KBM-7 (cell line): ENCODE measurements at regions not wholly inside any gene's neighbourhood (a gene's known extent, or its start where the extent isn't known, plus 50 kb on each side); places are given as distances from the start of the nearest gene placed in this dataset.
"Not testable (repeated sequence)": the region's sequence is repeated elsewhere in the genome, so short reads cannot be mapped to it uniquely, and the experiment has no call there.

Experiments used
- DNase-seq: peaks from one replicate; pipeline ENCODE4 v3.0.0-alpha.2; 2015
- in situ Hi-C: fragments of 300-500 bp; cut with MboI; formaldehyde crosslinking; loops from 2 replicates; pipeline ENCODE4 v1.14.3; 2020; ENCODE audit warnings: low sequenced_read_pairs, low pct_unique_long_range_greater_than_20kb, mixed read lengths

DNA sequence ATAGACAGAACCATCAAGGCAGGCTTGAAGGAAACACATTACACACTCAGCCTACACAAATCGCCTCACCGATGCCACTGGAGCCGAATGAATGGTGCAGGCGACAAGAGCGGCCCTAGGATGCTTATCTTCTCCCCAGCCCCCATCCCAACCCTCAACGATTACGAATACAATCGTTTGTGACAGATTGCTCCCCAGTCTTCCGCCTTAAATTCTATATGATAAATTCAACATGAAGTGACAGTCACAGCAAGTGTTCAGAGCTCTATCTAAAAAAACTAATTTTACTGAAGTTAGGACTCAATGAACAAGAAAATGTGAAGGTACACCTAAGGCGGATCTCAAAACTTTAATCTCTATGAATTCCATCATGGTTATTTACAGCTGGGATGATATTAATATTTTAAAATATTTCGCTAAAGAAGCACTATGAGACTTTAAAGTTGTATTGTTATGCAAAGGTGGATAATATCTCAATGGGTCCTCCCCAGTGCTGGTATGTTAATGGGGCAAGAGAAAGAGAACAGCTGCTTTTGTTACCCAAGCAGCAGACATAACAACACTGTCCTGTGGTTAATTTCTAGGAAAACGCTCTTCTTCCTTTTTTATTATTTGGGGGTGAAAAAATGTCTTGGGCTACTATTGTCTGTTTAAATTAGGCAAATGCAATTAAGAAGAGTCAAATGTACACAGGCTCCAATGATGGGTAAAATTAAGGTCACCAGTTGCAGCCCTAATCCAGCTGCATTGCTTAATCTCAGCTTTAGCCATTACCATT, 147.6 kb upstream of the NR2F2 start:
- DNase-seq, result no peak
- in situ Hi-C loops, result no loop called here

DNA sequence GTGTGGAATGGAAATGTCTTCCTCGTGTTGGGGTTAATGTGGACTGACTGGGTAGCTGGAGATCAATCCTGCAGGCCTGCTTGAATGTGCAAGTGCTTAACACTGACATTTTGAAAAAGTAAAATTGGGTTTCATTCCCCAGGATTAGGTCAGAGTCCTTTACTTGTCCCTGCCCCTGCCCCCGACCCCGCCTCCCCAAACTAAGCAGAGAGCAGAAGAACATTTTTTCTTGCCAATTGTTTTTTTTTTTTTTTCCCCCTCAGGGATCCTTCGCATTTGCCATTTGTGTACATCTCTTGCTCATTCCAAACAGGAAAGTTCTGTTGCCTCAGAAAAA, 147.0 kb upstream of the NR2F2 start:
- in situ Hi-C loops, result no loop called here
- DNase-seq, result no peak

DNA sequence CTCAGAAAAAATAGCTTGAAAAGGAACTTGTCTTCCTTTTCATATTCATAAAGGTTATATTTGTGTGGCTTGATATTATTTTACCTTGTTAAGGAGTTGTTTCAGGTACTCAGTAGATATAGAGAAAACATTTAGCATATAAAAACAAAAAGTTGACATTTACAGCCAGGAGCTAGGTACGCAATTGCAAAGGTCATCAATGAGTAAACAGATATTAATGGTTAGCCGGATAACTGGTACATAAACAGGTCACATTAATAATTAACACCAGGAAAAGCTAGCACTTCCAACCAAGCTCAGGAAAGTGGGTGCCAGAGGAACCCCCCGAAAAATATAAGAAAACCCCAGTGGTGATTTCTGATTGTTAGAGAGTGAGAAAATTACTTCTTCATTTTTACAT, 146.6 kb upstream of the NR2F2 start:
- in situ Hi-C loops, result no loop called here
- DNase-seq, result no peak

DNA sequence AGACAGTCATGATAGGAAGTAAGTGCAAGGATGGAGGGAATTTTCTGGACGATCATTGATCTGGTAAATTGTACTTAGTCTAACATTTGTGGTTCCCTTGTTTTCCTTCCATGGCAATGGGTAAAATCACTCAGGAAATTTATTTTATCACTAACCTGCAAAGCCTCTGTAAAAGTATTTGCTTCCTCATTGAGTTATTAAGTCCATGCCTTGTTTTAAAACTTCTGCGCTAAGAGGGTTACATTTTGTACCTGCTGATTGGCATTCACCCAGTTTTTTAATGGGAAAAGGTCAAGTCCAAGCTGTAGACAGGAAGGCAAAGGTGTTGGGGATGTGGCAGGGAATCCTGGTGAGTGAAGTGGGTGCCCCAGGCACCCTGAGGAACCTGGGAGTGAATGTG, 146.2 kb upstream of the NR2F2 start:
- DNase-seq, result no peak
- in situ Hi-C loops, result no loop called here

DNA sequence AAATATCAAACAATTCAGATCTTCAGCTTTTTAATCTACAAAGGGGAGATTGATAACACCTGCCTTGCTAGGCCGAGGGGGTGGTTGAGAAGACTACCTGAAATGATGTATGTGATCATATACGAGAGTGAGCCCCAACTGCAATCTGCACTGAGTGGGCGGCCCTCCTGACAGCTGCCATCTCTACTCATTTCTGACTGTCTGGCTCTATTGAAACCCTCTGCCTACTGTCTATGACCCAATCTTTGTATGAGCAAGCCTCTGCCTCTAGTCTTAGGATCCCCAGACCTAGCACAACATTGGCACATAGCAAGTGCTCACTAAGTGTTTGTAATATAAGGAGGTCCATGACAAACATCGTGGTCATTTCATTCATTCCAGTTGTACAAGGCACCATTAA, 144.4 kb upstream of the NR2F2 start:
- in situ Hi-C loops, result no loop called here
- no peak for DNase-seq

DNA sequence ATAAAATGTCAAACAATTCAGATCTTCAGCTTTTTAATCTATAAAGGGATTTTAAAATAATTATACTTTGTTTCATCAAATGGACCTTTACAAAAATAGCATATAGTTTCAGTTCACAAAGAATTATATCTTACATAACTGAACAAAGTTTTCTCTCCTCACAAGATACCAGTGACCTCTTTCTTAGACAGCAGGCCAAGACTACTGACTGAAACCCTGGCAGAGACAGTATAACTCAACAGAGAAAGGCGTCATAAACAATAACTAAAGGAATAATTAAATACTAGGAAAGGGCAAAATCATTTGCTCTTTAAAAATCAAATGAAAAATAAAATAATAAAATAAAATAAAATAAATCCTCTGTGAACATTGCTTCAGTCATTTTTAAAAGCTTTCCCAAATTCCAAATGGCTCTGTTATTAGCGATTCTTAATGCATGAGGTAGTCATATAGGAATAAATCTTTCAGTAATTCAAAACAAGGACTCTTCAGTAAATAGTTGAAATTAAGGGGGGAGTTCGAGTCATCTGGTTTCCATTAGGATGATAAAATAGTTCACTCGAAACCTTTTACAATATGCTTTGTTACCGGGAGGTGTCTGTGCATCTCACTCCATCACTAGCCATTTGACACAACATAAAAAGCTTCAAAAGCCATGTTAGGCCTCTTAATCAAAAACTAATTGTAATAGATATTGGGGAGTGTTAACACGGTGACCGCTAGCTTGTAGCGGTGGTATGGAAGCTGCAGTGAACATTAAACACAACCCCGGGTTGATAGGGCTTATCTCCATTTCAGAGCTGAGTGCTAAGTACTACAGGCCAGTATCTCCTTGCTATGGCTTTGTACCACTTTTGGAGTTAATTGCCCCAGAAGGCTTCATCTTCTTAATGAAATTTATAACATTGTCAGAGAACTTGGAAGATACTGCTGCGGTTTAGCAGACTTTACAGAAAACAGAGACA, 142.9 kb upstream of the NR2F2 start:
- in situ Hi-C loops, result no loop called here
- no peak for DNase-seq

DNA sequence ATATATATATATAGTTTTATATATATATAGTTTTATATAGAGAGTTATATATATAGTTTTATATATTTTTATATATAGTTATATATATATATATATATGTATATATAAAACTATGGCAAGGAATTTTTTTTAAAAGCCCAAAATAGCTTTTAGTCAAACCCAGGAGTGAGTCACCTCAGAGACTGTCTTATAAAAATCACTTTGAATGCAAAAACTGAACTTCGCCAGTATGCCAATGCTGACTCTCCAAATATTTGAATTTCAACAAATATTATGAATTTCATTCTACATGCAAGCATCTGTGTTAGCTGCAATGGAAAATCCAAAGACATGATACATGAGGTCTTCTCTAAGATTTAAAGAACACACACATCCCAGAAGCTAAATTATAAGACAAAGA, 132.8 kb upstream of the NR2F2 start:
- in situ Hi-C loops, result no loop called here
- DNase-seq, result no peak

DNA sequence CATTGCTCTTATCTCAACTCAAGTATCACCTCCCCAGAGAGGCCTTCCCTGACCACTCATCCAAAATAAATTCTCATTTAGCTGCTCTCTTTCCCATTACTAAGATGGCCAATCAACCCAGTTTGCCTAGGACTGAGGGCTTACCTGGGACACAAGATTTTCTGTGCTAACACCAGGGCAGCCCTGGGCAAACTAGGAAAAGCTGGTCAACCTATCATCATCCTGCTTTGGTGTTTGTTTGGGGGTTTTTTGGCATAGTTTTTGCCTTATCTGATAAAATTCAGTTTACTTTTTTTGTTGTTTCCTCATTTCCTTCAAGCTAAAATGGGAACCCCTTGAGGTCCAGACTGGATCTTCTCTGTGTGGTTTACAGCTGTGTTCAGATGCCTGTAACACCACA, 131.4 kb upstream of the NR2F2 start:
- in situ Hi-C loops, result no loop called here
- no peak for DNase-seq

DNA sequence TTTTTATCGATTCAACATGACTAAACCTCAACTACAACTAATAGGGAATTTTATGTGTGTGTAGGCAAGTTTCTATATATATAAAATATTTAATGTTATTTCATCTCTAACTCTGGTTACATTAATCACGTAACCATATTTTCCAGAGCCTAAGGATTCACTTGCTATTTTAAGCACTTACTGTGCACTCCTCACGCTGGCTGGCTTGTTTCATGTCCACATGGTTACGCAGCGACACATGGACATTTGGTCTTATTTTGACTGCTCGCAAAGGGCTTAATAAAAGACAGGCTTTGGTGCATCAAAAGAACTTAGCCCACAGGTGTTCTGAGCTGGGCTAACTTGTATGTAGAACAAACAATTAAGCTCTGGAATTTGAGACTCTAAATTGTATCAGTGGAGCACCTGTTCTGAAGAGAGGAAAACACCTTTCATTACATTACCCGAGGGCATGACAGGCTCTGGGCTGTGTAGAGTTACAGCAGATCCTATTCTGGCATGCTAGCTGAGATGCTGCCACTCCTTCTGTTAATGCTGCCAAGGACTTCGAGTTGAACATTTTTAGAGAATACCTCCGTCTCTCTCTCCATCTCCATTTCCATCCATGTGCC, 130.0 kb upstream of the NR2F2 start:
- no peak for DNase-seq
- in situ Hi-C loops, result no loop called here

DNA sequence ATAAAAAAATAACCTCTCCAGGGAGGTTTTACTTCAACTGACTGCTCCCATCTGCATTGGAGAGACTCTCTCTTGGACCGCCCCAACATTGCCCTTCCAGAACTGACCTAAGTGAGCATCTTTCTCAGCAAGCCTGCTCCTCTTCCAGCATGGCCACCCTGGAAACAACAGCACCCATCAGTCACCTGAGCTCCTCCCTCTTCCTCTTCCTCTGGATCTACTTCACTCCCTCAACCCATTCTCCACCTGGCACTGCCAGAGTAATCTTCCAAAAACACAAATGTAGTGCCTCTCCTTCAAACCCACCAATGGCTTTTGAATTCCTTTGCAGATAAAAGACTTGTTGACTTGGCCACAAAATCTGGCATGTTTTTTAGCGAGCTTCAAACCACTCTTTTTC, 128.8 kb upstream of the NR2F2 start:
- no peak for DNase-seq
- in situ Hi-C loops, result no loop called here

DNA sequence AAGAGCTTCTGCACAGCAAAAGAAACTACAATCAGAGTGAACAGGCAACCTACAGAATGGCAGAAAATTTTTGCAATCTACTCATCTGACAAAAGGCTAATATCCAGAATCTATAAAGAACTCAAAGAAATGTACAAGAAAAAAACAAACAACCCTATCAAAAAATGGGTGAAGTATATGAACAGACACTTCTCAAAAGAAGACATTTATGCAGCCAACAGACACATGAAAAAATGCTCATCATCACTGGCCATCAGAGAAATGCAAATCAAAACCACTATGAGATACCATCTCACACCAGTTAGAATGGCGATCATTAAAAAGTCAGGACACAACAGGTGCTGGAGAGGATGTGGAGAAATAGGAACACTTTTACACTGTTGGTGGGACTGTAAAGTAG, 124.9 kb upstream of the NR2F2 start:
- DNase-seq, in situ Hi-C loops: not testable (repeated sequence)

DNA sequence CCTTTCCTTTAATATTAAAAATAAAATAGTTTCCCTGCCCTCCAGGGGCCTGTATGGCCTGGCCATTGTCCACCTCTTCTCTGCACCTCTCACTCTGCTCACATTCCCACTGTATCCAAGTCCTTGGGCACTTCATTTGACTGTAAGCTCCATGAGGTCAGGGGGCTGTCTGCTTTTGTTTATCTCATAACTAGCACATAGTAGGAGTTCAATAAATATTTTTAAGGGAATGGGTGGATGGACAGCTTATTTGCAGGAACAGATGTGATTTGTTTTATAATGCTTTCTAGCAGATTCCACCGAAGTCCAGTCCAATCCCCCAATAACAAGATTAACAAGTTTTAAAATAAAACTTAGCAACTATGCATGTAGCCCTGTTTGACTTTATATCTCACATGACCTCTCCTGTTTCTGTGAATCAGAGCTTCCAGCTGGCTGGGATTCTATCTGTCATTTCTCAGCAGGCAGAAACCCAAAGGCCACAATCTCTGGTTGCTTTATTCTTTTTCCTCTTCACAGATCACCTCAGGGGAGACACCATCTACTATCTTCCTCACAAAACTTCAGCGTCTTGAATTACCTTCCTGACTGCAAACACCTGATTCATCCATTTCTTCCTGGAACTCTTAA, 123.0 kb upstream of the NR2F2 start:
- in situ Hi-C loops, result no loop called here

DNA sequence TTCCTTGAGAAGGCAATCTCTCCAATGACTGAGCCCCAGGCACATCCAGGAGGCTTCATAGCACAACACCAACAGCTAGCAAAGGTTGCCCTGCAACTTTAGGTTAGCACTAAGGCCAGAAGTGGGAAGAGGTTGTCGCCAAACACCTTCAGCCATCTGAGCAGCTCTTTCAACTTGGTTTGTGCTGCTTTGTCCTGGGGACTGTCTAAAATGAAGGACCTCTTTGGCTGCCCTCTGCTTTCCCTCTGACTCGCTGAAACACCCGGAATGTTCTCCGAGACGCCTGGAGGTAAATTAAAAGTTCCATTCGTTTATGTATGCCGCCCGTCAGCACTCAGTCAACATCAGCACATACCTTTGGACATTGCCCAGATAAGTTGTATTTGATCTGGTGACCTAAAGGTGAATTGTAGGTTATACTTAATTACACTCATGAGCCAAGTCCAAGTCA, 121.2 kb upstream of the NR2F2 start:
- DNase-seq, result no peak
- in situ Hi-C loops, result no loop called here

More for the DNA sequence above, 123.0 kb upstream of the NR2F2 start:
- DNase-seq, result no peak

DNA sequence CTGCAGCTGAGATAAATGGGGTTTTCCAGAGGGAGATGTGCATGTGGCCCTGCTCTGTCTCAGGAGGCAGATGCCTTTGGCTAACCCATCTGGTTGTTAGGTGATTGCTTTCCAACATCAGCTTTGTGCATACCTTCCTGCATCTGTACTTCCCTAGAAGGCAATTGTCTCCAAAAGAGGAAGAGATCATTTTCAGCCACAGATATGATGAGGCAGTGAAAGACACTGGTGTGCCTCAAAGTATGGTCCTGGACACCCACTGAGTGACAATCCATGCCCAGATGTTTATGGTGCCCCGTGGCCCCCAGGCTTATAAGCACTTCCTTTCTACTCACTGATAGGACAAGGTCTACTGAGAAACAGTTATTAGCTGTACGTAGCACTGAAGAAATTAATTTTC, 117.5 kb upstream of the NR2F2 start:
- no peak for DNase-seq
- in situ Hi-C loops, result no loop called here

DNA sequence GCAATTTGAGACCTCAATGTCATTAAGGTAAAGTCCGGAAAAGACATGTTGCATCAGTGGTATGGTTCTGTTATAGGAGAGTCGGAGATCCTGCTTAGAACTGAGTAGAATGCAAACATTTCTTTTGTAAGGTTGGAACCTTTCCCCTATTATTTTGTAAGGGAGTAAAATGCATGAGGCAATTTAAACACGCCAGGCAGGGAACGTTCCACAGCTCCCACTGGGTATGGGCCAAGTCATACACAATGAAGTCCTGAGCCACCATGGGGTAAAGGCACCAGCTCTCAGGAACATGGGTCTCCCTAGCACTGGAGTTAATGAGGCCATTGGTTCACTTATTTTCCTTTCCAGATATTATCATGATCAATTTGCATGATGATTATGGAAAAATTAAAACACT, 116.6 kb upstream of the NR2F2 start:
- in situ Hi-C loops, result no loop called here
- no peak for DNase-seq

DNA sequence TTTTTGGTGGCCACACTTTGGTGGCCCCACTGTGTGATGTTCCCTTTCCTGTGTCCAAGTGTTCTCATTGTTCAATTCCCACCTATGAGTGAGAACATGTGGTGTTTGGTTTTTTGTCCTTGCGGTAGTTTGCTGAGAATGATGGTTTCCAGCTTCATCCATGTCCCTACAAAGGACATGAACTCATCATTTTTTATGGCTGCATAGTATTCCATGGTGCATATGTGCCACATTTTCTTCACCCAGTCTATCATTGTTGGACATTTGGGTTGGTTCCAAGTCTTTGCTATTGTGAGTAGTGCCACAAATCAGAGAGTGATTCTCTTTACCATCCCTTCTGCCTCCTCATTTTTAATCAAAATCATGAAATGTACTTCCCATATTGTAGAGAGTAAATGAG, 114.0 kb upstream of the NR2F2 start:
- in situ Hi-C loops, DNase-seq: not testable (repeated sequence)

DNA sequence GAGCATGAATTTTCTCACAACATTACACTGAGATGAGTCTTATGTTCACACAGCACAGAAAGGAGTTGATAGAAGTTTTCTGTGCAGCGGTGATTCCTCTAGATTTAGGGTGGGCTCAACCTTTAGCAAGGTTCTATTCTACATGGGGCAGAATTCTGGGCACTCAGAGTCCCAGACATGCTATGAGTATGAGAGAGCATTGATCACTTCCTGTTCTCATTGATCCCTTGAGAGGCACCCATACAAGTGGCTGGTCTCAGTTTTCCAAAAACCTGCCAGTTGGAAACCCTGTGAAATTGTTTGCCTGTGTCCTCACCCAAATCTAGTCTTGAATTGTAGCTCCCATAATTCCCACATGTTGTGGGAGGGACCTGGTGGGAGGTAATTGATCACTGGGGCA, 112.5 kb upstream of the NR2F2 start:
- no peak for DNase-seq
- in situ Hi-C loops, result no loop called here

DNA sequence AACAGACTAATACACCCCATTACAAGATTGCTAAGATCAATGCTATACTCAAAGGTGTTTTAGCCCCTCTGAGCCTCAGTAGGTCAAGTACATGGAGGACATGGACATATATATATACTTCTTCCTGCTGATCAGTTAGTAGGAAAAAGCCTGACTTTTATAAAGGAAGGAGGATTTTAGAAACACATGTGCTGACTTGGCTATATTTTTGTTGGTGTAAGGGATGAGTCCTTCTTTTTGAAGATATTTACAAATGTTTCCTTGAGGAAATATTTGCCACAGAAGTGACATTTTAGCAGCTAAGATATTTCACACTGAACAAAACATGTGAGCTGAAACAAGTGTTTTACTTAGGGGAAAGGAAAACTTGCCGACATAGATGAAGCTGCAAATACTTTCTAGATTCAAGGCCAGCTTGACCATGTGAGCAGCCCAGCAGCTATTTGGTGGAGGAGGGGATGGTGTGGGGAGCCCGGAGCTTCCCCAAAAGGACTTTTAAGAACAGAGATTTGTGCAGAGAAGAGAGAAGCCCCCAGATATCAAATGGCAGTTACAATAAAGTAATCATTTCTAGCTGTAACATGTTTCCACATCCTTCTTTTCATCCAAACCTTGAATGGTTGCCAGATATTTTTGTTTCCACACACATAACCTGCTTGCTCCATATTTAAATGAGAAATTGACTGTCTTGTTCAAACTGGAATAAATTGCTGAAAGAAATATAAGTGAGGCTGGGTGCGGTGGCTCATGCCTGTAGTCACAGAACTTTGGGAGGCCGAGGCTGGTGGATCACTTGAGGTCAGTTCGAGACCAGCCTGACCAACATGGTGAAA, 111.7 kb upstream of the NR2F2 start:
- in situ Hi-C loops, result no loop called here
- DNase-seq, result no peak

DNA sequence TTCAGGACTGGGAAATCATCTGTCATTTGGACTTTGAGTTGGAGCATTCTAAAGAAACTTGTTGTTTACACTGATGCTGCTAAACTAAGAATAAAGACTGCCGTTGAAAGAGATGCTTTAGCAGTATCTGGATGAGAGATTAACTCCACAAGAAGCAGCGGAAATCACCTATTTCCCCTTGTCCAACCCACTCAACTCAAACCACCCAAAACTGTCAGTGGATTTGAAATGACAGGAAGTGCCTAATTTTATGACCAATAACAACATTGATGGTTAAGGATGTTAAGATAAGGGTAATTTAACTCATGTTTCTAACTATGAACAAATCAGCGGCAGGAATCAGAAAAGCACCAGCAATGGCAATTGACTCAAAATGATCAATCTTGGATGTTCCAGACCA, 110.8 kb upstream of the NR2F2 start:
- in situ Hi-C loops, result no loop called here
- DNase-seq, result no peak
